GM19239 (cell line): ENCODE measurements at regions not wholly inside any gene's neighbourhood (a gene's known extent, or its start where the extent isn't known, plus 50 kb on each side); places are given as distances from the start of the nearest gene placed in this dataset.
"Not testable (repeated sequence)": the region's sequence is repeated elsewhere in the genome, so short reads cannot be mapped to it uniquely, and the experiment has no call there.

Source experiments
- DNase-seq: peaks from one replicate; pipeline ENCODE4 v3.0.0; 2011; ENCODE audit warnings: low spot score; ENCODE audit not compliant: insufficient read length
- FAIRE-seq: peaks from 2 replicates; lab custom pipeline; 2011; peaks lifted over from hg19 to GRCh38; lab: Jason Lieb, UNC

DNA sequence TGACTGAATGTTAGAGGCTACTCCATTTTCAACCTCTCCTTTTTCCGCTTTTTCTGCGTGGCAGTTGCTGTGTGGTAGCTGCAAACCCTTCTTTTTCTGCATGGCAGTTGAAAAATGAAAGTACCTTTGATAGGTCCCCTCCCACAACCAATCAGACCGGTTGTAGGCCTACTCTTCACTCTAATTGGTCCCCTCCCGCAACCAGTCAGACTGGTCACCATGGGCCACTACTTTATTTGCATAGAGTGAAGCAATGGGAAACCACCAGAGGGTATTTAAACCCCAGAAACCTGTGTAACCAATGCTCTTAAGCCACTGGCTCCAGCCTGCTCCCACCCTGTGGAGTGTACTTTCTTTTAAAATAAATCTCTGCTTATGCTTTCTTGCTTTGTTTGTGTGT is 877.8 kb downstream of the FAM133A start:
- DNase-seq (no peak), FAIRE-seq (no peak)

DNA sequence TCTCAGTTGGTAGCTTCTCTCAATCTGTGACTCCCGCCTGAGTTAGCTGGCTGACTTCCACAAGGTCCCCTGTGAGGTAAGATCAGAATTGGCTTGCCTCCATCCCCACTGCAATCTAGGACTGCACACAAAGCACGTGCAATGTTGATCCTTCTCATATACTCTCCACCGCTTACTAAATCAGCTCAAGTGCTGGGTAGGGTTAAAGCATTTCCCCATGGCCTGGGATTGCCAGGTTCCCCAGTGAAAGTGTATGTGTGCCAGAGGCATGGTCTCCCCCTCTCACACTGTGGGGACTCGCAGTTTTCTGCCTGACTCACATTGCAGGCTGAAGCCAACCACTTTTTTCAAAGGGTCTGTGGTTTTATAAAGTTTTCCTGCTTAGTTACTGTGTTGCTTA is 886.9 kb downstream of the FAM133A start:
- DNase-seq (no peak), FAIRE-seq (no peak)

DNA sequence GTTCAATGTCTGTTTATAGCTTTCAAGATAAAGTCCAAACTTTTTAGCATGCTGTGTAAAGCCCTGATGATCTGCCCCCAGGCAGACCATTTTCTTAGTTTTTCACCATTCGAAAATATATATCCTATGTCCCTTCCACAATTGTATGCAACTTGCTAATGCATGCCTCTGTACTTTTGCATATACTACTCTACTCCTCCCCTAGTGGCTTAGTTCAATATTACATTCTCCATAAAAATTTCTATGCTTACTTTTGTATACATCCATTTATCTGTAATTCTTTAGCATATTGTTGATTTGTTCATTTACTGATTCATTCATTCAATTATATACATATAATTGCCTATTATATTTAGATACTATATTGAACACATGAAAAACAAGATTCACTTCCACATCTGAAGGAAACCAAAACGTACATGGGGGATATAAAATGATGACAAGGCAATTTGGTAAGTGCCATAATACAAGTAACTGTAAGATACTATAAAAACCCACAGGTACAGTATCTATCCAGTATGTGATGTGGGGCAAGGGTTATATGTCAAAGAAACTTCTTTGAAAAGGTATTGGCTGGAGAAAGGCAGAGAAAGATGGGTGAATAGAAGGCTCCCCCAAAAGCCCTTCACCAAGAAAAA is 902.5 kb downstream of the FAM133A start:
- FAIRE-seq (no peak), DNase-seq (no peak)

DNA sequence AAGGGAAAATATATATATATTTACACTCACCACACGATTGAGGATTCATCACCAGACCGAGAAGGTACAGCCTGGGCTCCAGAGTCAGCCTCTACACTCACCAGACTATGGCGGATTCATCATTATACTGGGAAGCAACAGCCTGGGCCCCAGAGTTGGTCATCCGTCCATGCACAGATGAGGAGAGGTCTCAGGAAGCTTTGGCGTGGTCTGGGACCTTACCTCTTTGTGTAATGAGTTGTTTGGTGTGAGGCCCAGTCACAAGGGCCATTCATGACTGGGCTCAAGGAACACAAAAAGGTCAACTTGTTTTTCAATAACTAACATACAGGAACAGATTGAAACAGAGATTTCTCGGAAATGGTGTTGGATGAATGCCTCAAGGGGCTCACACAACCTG is 926.1 kb downstream of the FAM133A start:
- no peak for DNase-seq
- no peak for FAIRE-seq

DNA sequence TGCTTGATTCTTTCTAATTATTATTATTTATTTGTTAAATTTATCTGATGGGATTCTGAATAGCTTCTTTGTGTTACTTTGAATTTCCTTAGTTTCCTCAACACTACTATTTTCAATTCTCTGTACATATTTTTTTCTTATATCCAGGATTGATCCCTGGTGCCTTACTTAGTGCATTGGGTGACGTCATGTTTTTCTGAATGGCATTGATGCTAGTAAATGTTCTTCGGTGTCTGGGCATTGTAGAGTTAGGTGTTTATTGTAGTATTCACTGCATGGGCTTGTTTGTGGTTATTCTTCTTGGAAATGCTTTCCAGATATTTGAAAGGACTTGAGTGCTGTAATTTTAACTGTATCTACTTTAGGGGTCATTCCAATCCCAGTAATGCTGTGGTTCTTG is 938.1 kb downstream of the FAM133A start:
- no peak for DNase-seq
- FAIRE-seq, result no peak

DNA sequence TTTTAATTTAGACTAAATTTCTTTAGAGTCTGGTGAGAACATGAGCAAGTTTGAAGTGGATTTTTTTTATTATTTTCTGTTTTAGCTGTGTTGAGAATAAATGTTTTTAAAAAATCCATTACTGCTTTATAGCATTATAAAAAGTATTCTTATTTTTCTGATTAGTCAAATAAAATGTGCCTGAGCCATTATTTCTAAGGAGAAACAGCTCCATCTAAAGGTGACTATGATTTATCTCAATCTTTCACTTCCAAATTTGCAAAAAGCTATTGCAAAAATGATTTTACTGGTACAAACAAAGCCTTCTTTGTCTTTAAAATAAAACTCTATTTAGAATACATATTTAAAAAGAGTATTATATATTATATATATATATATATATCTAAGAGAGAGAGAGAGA is 959.2 kb downstream of the FAM133A start:
- DNase-seq (no peak), FAIRE-seq (no peak)

DNA sequence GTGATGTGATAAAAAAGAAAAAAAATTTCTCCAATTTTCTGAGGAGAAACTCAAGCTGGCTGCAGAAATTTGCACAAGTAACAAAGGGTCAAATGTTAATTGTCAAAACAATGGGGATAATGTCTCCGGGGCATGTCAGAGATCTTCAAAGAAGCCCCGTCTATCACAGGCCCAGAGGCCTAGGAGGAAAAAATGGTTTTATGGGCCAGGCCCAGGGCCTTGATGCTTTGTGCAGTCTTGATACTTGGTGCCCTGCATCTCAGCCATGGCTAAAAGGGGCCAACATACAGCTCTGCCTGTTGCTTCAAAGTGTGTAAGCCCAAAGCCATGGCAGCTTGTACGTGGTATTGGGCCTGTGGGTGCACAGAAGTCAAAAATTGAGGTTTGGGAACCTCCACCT is 961.0 kb downstream of the FAM133A start:
- DNase-seq (no peak), FAIRE-seq (no peak)

DNA sequence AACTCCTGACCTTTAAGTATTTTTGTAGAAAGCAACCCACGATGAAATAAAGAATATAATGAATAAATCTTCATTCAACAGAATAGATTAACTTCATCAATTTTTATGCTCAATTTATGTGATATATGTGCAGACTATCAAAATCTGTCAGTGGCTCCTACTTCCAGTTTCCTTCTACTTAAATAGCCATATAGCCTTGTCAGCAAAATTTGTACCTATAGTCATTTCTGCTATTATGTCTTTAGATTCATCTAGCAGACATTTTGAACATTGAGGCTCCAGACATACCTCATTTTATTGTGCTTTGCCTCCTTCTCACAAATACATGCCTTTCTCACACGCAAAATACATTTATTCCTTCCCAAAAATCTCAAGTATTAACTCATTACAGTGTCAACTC is 971.7 kb downstream of the FAM133A start:
- no peak for FAIRE-seq

DNA sequence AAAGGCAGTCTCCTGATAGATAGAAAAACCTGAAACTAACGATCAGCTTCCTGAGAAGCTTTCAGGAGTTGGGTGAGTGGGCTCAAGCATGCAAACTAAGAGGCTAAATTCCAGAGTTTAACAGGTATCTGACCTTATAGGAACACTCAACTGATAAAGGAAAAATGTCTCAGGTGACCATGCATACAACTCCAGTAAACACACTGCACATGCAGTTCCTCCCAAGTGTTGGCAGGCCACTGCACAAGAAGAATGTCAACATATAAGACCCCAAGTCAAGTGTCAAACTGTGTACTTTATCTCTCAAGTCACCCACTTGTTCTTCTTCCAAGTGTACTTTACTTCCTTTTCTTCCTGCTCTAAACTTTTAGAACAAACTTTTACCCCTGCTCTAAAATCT is 981.2 kb downstream of the FAM133A start:
- DNase-seq (no peak), FAIRE-seq (no peak)

More for the DNA sequence above, 971.7 kb downstream of the FAM133A start:
- no peak for DNase-seq

DNA sequence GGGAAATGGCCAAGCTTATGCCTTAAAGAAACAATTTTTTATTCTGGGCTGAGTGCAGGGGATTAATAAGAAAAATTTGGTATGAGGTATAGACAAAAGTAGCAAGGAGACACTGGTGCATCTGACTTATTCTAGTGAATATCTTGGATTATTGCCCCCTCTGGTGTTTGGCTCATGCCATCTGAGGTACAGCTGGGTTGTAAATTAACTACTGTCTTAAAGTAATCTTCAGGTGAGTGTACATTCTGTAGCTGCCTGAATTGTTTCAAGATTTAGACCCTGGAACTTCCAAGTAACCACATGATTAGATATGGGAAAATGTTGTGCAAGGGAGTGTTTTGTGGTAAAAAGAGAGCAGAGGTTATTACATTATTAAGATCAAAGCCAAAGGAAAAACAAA is 988.7 kb downstream of the FAM133A start:
- no peak for FAIRE-seq
- no peak for DNase-seq

DNA sequence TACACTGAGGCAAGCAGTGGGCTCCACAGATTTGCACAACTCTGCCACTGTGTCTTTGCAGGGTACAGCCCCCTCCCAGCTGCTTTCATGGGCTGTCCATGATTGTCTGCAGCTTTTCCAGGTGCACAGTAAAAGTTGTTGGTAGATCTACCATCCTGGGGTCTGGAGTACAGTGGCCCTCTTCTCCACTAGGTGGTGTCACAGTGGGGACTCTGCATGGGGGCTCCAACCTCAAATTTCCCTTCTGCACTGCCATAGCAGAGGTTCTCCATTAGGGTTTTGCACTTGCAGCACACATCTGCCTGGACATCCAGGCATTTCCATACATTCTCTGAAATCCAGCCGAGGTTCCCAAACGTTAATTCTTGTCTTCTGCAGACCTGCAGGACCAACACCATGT is 1002.3 kb downstream of the FAM133A start:
- FAIRE-seq (no peak), DNase-seq (no peak)

DNA sequence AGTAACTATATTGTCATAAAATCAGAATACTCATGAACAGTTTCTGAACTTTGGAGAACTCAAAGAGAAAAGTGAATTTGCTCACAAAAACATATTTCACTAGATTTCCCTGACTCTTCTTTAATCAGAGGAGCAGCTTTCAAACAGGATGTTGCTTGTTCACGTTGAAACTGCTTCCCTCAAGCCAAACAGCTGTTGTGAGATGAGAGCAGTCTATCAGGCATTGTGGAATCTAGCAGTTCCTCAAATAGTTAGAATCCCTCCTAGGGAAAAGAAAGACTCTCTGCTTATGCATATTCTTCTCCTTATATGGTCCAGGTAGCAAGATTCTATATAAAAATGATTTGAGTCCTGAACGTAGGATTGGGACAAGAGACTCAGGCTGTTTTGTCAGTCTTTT is 1012.1 kb downstream of the FAM133A start:
- no peak for FAIRE-seq
- DNase-seq, result no peak

DNA sequence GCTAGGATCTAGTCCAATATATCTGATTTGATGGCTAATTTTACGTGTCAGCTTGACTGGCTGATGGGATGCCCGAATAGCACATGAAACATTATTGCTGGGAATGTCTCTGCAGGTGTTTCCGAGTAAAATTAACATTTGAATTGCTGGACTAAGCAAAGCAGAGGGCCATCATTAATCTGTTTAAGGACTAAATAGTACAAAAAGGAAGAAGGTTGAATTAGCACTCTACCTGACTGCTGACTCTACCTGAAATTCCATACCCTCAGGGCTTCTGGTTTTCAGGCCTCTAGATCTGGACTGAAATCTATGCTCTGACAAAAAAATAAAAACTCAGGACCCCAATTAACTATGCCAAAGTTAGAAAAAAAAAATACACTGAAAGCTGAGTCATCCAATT is 1021.9 kb downstream of the FAM133A start:
- DNase-seq (no peak), FAIRE-seq (no peak)

DNA sequence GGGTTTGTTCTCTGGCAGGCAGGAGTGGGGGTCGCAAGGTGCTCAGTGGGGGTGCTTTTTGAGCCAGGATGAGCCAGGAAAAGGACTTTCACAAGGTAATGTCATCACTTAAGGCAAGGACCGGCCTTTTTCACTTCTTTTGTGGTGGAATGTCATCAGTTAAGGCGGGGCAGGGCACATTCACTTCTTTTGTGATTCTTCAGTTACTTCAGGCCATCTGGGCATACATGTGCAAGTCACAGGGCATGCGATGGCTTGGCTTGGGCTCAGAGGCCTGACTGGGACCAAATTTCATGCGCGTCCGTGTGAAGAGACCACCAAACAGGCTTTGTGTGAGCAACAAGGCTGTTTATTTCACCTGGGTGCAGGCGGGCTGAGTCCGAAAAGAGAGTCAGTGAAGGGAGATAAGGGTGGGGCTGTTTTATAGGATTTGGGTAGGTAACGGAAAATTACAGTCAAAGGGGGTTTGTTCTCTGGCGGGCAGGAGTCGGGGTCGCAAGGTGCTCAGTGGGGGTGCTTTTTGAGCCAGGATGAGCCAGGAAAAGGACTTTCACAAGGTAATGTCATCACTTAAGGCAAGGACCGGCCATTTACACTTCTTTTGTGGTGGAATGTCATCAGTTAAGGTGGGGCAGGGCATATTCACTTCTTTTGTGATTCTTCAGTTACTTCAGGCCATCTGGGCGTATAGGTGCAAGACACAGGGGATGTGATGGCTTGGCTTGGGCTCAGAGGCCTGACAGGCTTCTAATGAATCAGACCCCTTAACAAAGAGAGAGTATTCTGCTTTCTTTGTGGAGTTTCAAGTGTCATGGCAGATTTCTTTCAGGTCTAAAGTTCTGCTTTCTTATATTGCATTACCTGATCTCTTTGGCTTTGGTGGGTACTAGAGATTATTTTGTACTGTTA is 1030.6 kb downstream of the FAM133A start:
- not testable (repeated sequence) for DNase-seq, FAIRE-seq

DNA sequence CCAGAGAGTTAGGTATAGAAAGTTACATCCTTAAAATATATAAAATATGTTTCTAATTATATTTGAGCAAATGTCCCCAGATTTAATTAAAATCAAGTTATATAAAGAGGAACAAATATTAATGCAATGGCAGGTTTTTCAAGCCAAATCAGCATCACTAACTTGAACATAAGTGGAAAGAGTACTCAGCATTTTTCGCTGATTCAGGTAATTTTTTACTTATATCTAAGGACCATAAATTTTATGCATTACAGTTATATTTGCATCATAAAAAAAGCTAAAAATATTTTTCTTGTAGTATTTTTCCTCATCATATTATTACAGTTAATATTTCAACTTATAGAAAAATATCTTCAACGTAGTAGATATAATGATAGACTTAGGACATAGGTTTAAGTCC is 1047.4 kb downstream of the FAM133A start:
- DNase-seq (no peak), FAIRE-seq (no peak)

DNA sequence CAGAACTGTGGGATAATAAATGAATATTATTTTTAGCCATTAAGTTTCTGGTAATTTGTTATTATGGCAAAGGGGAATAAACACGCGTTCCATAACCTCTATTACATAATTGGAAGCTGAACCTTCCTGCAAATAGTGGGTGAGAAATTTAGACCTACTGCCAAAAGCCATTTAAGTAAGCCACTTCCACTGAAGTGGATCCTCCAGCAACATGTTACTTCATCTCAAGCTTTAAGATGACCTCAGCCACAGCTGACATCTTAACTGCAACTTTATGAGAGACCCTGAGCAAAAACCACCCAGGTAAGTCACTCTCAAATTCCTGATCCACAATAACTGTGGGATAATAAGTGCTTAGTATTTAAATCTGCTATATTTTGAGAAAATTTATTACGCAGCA is 1048.6 kb downstream of the FAM133A start:
- no peak for DNase-seq
- FAIRE-seq, result no peak

DNA sequence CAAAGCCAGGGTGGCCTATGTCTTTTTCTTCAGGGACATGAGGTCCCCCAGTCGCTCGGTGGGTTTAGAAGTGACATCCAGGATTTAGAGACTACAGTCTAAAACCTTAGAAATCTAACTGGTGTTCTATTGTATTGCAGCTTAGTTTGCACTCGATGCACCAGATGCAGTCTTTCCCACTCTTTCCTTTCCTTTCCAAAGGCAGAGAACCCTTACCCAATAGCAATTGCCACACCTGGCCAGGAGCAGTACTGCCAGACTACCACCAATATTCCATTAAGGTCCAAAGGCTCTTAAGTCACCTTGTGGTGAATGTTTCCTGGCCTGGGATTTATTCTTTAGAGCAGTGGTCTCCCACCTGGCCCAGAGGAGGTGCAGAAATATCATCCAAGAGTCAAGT is 1068.8 kb downstream of the FAM133A start:
- FAIRE-seq (no peak), DNase-seq (no peak)

DNA sequence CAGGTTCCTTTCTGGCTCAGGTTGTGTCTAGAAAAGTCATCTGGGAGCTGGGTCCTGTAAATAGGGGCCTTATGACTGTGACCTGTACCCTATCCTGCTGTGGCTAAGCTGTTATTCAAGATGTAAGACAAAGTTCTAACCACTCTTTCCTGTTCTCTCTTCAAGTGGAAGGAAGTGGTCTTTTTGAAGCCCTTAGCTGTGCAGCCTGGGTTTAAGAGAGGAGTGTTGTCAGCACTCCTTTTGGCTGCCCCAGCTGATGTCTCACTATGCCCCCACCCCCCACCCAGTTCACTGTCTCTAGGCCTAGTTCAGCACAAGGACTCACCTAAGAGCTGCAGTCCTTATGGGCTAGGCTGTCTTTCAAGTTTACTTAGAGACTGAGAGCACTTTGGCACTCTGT is 1069.5 kb downstream of the FAM133A start:
- no peak for DNase-seq
- FAIRE-seq, result no peak

DNA sequence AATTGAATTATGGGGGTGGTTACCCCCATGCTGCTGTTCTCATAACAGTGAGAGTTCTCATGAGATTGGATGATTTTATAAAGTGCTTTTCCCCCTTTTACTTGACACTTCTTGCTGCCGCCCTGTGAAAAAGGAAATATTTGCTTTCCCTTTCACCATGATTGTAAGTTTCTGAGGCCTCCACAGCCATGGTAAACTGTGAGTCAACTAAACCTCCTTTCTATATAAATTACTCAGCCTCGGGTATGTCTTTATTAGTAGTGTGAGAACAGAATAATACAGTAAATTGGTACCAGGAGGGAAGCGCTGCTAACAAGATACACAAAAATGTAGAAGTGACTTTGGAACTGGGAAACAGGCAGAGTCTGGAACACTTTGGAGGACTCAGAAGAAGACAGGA is 1070.8 kb downstream of the FAM133A start:
- DNase-seq, result no peak
- no peak for FAIRE-seq

DNA sequence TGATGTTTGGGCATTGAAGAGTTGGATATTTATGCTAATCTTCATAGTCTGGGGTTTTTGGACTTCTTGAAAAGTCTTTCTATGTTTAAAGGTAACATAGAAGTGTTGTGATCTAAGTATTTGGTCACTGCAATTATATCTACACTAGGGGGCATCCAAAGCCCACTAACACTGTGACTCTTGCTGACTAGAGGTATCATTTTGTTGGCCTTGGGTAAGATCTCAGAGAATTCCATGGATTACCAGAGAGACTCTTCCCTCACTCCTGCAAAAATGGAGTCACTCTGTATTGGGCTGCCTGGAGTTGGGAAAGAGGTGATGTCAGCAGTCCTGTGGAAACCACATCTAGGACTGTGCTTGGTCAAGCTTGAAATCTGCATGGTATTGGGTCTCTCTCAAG is 1077.6 kb downstream of the FAM133A start:
- no peak for DNase-seq
- no peak for FAIRE-seq

DNA sequence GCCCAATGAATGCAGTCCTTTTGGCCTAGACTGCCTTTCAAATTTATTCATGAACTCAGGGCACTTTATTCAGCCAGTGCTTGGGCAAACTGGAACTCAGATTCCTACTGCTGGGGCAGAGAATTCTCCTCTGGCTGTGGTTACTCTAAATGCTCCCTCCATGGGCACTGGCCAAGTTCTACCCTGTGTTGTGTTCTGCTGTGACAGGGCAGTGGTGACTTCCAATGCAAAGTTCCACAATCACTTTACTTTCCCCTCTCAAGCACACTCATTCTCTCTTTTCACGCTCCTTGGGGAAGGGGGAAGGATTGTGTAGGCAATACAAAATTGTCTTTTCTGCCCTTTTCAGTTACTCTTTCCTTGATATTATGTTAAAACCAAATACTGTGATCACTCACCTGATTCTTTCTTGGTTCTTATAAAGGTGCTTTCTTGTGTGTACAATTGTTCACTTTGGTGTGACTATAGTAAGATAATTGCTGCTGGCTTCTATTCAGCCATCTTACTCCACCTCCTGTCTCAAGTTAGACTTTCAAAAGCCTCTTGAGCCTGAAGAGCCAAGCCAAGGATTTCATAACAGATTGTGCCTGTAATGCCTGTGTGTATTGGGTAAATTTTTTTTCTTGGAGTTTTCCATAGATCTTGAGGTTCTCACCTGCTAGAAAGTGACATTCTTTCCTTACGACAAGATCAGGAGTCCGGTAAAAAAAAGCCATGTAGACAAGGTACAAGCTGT is 1078.6 kb downstream of the FAM133A start:
- DNase-seq (no peak), FAIRE-seq (no peak)
